ENCODE measurements at regions not wholly inside any gene's neighbourhood (a gene's known extent, or its start where the extent isn't known, plus 50 kb on each side); places are given as distances from the start of the nearest gene placed in this dataset.
"Not testable (repeated sequence)": the region's sequence is repeated elsewhere in the genome, so short reads cannot be mapped to it uniquely, and the experiment has no call there.

DNA sequence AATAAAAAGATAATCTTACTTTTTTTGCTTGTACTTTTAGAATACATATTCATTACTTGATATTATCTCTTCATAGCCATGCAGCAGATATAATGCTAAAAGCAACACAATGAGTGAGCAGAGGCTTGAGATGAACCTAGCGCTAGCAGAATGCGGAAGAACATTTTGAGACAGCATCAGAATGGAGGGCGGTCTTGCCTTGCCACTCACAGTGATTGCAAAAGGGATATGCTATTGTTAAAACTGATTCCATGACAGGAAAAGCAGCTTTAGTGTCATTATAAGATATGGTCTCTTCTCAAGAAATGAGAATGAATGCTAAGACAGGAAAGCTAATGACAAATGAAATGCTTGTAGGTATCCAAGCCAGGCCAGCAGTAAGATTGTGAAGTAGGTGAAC, 200.0 kb upstream of the GJE1 start:
- ChIA-PET CTCF (no interaction called here), POLR2A (no interaction called here)
- H3K4me3 Mint-ChIP-seq (ENCODE audit: unreplicated experiment) = no peak overlapping the region
- TF ChIP-seq, protein P1, sequence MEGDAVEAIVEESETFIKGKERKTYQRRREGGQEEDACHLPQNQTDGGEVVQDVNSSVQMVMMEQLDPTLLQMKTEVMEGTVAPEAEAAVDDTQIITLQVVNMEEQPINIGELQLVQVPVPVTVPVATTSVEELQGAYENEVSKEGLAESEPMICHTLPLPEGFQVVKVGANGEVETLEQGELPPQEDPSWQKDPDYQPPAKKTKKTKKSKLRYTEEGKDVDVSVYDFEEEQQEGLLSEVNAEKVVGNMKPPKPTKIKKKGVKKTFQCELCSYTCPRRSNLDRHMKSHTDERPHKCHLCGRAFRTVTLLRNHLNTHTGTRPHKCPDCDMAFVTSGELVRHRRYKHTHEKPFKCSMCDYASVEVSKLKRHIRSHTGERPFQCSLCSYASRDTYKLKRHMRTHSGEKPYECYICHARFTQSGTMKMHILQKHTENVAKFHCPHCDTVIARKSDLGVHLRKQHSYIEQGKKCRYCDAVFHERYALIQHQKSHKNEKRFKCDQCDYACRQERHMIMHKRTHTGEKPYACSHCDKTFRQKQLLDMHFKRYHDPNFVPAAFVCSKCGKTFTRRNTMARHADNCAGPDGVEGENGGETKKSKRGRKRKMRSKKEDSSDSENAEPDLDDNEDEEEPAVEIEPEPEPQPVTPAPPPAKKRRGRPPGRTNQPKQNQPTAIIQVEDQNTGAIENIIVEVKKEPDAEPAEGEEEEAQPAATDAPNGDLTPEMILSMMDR (IDR thresholded peaks at IDR 0.05; ENCODE audit: unreplicated experiment) = no peak
- DNase-seq (ENCODE audit: unreplicated experiment) = no peak
- H3K4me1 Mint-ChIP-seq (ENCODE audit: insufficient read depth, unreplicated experiment) = no peaks in the 10 kb centered on the region
- no peak overlapping the region for H3K27ac Mint-ChIP-seq (ENCODE audit: low read depth, unreplicated experiment)
- BruUV-seq (replicated peaks) = no TSS peak
- no peaks in the 10 kb centered on the region for H3K27me3 Mint-ChIP-seq (ENCODE audit: insufficient read depth, unreplicated experiment)
- no peaks in the 10 kb centered on the region for H3K9me3 Mint-ChIP-seq (ENCODE audit: unreplicated experiment)
- intact Hi-C loops (cut with micrococcal nuclease) = no loop called here
- H3K36me3 Mint-ChIP-seq (ENCODE audit: insufficient read depth, unreplicated experiment) = no peaks in the 10 kb centered on the region

DNA sequence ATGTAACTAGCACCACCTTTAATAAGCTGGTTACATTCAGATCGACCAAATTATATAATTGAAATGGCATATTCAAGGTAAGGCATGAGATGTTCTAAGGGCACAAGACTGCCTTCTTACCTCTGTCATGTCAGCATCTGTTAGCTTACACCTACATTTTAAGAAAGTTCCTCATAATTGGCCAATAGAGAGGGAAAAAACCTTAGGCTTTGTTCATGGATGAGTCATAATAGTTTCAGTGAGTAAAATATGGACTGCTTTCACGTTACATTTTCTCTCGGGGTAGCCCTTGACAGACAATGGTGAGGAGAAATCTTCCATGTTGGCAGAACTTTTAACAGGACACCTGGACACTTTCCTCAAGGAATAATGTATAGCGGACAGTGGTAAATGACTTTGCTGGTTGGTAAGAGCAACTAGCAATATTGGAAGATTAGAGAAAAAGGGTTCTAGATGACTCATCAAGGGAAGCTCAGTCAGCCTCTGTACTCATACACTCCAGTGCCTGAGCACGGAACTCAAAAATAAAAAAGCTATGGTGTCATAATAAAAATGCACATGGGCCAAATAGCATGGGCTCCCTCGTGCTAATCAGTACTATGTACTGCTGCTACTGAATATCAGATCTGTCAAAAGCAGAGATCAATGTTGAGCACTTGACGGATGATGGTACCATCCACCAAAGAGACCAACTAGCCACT, 206.4 kb upstream of the GJE1 start:
- H3K27me3 Mint-ChIP-seq (ENCODE audit: insufficient read depth, unreplicated experiment); BruUV-seq (replicated peaks); H3K36me3 Mint-ChIP-seq (ENCODE audit: insufficient read depth, unreplicated experiment); H3K27ac Mint-ChIP-seq (ENCODE audit: low read depth, unreplicated experiment); intact Hi-C loops (cut with micrococcal nuclease); POLR2A ChIA-PET; CTCF ChIA-PET; H3K4me1 Mint-ChIP-seq (ENCODE audit: insufficient read depth, unreplicated experiment); H3K4me3 Mint-ChIP-seq (ENCODE audit: unreplicated experiment); H3K9me3 Mint-ChIP-seq (ENCODE audit: unreplicated experiment): not testable (repeated sequence)
- peak; percentile 11 for DNase-seq (ENCODE audit: unreplicated experiment)

DNA sequence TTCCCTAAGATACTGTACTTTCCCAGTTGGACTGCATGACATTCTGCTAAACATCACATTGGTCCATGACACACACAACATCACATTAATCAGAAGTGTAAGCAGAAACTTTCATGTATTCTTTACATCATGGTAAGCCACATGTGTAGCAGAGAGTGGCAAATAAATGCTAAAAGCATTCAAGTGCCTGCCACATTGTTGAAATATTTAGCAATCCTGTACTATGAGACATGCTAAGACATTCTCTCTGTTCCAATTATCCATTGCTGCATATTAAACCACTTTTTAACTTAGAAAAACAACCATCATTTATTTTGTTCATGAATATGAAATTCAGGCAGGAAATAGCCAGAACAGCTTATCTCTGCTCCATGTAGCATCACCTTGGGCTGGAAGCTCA, 207.7 kb upstream of the GJE1 start:
- no peaks in the 10 kb centered on the region for H3K27me3 Mint-ChIP-seq (ENCODE audit: insufficient read depth, unreplicated experiment)
- TF ChIP-seq, protein P1 (IDR thresholded peaks at IDR 0.05; ENCODE audit: unreplicated experiment) = no peak

DNA sequence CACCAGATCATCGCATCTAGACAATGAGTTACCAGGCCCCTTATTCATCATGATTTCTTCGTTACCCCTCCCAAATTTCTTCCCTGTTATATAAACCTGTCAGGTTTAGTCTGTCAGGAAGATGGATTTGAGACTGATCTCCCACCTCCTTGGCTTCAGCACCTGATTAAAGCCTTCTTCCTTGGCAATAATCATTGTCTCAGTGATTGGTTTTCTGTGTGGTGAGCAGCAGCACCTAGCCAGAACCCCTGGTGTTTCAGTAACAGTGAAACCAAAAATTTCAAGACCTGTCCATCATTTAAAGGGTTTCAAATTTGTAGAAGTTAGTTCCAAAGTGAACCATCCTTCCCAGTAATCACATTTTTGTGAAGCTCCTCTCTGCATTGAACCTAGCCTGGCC, 209.8 kb upstream of the GJE1 start:
- H3K4me3 Mint-ChIP-seq (ENCODE audit: unreplicated experiment) = no peak overlapping the region
- BruUV-seq (replicated peaks) = no TSS peak
- DNase-seq (ENCODE audit: unreplicated experiment) = no peak
- no peaks in the 10 kb centered on the region for H3K27me3 Mint-ChIP-seq (ENCODE audit: insufficient read depth, unreplicated experiment)
- no peak overlapping the region for H3K27ac Mint-ChIP-seq (ENCODE audit: low read depth, unreplicated experiment)
- intact Hi-C loops (cut with micrococcal nuclease) = no loop called here
- H3K4me1 Mint-ChIP-seq (ENCODE audit: insufficient read depth, unreplicated experiment) = no peaks in the 10 kb centered on the region
- CTCF ChIA-PET = no interaction called here
- TF ChIP-seq, protein P1 (IDR thresholded peaks at IDR 0.05; ENCODE audit: unreplicated experiment) = no peak
- POLR2A ChIA-PET = no interaction called here
- no peaks in the 10 kb centered on the region for H3K36me3 Mint-ChIP-seq (ENCODE audit: insufficient read depth, unreplicated experiment)
- H3K9me3 Mint-ChIP-seq (ENCODE audit: unreplicated experiment) = no peaks in the 10 kb centered on the region

More for the DNA sequence above, 207.7 kb upstream of the GJE1 start:
- Mint-ChIP-seq H3K36me3 (ENCODE audit: insufficient read depth, unreplicated experiment) (no peaks in the 10 kb centered on the region), H3K4me3 (ENCODE audit: unreplicated experiment) (no peak overlapping the region), H3K27ac (ENCODE audit: low read depth, unreplicated experiment) (no peak overlapping the region), H3K9me3 (ENCODE audit: unreplicated experiment) (no peaks in the 10 kb centered on the region), H3K4me1 (ENCODE audit: insufficient read depth, unreplicated experiment) (no peaks in the 10 kb centered on the region)
- CTCF ChIA-PET = interaction anchor here (0.6 kb wide), 1 partner anchor 719 kb away, joined by 3 read pairs; no protein-coding TSS in a partner anchor
- intact Hi-C loops (cut with micrococcal nuclease) = no loop called here
- no peak for DNase-seq (ENCODE audit: unreplicated experiment)
- POLR2A ChIA-PET = no interaction called here
- BruUV-seq (replicated peaks) = no TSS peak

DNA sequence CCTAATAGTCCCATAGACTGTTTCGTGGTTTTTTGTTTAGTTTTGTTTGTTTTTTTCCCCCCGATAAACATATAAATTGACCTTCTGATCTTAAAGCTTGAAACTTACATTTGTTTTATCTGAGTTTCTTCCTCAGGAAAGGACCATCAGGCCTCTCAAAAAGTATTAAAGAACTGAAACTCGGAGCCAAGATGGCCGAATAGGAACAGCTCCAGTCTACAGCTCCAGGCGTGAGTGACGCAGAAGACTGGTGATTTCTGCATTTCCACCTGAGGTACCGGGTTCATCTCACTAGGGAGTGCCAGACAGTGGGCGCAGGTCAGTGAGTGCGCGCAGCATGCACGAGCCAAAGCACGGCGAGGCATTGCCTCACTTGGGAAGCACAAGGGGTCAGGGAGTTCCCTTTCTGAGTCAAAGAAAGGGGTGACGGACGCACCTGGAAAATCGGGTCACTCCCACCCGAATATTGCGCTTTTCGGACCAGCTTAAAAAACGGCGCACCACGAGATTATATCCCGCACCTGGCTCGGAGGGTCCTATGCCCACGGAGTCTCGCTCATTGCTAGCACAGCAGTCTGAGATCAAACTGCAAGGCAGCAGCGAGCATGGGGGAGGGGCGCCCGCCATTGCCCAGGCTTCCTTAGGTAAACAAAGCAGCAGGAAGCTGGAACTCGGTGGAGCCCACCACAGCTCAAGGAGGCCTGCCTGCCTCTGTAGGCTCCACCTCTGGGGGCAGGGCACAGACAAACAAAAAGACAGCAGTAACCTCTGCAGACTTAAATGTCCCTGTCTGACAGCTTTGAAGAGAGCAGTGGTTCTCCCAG, 215.8 kb upstream of the GJE1 start:
- H3K36me3 Mint-ChIP-seq (ENCODE audit: insufficient read depth, unreplicated experiment); H3K4me3 Mint-ChIP-seq (ENCODE audit: unreplicated experiment); CTCF ChIA-PET; DNase-seq (ENCODE audit: unreplicated experiment); BruUV-seq (replicated peaks); POLR2A ChIA-PET; H3K9me3 Mint-ChIP-seq (ENCODE audit: unreplicated experiment); H3K4me1 Mint-ChIP-seq (ENCODE audit: insufficient read depth, unreplicated experiment); H3K27ac Mint-ChIP-seq (ENCODE audit: low read depth, unreplicated experiment); intact Hi-C loops (cut with micrococcal nuclease): not testable (repeated sequence)
- H3K27me3 Mint-ChIP-seq (ENCODE audit: insufficient read depth, unreplicated experiment) = peaks cover 26% of the 10 kb centered on the region

Measured in MCF 10A (cell line).